LNCAP (cell line): ENCODE measurements at regions not wholly inside any gene's neighbourhood (a gene's known extent, or its start where the extent isn't known, plus 50 kb on each side); places are given as distances from the start of the nearest gene placed in this dataset.

Experiments
- TF ChIP-seq, protein P1 (sequence below): fragments of 450-650 bp; IDR thresholded peaks from 2 replicates; pipeline ENCODE4 v1.5.1; 2017; ENCODE audit warnings: mild to moderate bottlenecking

DNA sequence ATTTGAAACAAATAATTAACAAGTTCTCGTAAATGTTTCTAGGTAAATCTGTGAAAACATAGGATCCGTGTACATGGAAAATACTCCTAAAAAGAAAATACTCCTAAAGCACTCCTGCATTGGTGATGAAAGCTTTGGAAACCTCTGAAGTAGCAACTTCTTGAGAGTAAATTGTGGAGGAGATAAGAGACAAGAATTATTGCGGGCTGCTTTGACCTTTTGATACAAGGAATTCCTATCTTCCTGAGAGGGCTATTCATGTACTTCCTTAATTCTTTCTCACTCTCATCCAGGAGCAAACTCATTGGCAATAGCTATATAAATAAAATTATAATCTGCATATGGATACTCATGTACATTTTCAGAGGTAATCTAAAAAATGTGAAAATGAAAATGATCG, 158.4 kb upstream of the PIK3R1 start:
- TF ChIP-seq, protein P1, sequence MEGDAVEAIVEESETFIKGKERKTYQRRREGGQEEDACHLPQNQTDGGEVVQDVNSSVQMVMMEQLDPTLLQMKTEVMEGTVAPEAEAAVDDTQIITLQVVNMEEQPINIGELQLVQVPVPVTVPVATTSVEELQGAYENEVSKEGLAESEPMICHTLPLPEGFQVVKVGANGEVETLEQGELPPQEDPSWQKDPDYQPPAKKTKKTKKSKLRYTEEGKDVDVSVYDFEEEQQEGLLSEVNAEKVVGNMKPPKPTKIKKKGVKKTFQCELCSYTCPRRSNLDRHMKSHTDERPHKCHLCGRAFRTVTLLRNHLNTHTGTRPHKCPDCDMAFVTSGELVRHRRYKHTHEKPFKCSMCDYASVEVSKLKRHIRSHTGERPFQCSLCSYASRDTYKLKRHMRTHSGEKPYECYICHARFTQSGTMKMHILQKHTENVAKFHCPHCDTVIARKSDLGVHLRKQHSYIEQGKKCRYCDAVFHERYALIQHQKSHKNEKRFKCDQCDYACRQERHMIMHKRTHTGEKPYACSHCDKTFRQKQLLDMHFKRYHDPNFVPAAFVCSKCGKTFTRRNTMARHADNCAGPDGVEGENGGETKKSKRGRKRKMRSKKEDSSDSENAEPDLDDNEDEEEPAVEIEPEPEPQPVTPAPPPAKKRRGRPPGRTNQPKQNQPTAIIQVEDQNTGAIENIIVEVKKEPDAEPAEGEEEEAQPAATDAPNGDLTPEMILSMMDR = no peak

DNA sequence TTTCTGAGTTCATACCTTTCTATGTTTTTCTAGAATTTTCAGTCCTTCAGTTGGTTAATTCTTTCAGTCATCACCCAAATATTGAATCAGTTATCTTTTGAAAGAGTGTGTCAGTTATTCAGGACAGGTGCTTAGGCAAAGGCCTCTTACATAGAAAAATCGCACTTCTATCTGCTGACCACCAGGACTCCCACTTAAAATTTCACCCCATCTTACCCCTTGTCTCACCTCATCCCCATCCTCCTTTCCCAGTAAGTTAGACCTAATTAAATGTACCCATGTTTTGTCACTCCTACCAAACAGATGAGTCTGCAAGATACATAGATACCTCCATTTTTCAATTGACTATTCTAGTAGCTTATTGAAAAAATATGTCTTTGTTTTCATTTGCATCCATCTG, 159.9 kb upstream of the PIK3R1 start:
- TF ChIP-seq, protein P1 = no peak

DNA sequence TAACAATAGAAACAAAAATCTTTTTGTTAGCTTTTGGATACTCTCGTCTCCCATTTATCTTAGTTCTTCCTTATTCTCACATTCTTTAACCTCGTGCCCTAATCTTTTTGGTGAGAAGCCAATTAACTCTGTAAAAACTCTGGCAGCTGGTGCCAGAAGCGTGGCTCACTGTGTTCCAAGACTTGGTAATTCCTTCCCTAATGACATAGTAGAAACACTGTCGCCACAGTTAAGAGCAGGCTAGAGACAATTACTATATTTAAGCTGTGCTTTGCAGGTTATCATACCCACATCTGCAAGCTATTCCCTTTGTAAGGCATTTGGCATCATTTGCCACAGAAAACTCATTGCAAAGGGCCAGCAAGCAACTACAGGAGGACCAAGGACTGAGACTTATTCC, 160.9 kb upstream of the PIK3R1 start:
- TF ChIP-seq, protein P1 = no peak

DNA sequence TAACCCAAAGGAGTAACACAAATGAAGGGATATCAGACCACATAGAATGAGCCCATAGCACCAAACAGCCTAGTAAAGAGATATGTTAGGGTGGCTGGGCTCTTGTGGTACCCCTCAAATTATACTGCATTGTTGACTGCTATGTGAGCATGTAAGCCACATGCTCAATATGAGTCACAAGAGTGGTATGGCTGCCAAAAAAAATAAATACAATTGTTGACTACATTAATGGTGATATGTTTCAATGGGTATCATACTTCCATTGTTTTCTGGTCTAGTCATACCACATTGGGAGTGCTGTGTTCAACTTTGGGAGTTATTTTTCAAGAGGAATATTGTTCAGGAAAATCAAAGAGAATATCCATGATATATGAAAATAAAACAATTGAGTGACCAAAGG, 162.4 kb upstream of the PIK3R1 start:
- TF ChIP-seq, protein P1 = no peak

DNA sequence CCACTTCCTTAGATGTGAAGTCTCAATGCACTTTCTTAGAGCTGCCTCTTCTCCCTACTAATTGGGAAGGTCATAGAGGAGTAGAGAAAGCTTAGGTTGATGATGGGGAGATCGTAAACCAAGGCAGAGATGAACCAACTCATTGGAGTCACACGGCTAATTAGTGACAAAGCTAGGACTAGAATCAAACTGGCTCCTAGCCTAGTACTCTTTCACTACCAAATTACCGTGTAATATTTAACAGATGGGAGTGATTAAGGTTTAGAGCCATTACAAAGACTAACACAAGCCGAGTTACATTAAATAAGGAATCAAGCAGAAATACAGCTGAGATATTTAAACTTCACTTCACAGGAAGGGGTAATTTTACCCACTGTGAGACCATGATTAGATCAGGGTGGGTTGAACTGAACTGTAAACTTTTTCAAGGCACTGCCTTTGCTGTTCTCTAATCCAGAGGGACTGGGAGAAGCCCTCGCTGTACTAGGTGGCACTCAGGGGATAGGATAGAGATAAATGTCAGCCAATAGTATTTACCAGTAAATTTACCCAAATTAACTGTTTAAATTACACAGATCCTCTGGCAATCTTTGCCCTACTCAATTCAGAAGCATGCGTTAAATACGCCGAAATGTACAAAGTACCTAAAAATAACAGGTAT, 166.4 kb upstream of the PIK3R1 start:
- TF ChIP-seq, protein P1 = no peak

DNA sequence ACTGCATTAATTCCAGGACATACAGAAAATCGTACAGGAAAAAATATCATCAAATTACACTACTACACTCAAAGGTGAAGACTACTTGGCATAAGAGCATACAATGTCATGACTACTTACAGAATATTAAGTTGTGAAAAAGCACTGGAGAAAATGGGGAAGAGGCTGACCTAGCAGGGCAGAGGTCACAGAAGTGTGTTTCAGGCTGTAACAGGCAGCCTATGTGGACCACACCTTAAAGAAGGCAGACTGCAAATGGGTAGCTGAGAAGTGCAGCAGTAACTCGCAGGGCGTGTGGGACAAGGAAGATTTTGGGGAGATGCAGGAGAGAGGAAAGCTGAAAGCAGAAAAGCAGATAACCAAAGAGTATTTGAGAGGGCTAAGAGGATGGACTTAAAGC, 167.0 kb upstream of the PIK3R1 start:
- TF ChIP-seq, protein P1 = no peak

DNA sequence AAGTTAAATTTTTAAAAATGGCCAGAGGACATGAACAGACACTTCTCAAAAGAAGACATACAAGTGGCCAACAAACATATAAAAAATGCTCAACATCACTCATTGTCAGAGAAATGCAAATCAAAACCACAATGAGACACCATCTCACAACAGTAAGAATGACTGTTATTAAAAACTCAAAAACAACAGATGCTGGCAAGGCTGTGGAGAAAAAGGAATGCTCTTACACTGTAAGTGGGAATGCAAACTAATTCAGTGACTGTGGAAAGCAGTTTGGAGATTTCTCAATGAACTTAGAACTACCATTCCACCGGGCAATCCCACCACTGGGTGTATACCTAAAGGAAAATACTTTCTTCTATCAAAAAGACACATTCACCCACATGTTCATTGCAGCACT, 168.5 kb upstream of the PIK3R1 start:
- TF ChIP-seq, protein P1 = no peak

DNA sequence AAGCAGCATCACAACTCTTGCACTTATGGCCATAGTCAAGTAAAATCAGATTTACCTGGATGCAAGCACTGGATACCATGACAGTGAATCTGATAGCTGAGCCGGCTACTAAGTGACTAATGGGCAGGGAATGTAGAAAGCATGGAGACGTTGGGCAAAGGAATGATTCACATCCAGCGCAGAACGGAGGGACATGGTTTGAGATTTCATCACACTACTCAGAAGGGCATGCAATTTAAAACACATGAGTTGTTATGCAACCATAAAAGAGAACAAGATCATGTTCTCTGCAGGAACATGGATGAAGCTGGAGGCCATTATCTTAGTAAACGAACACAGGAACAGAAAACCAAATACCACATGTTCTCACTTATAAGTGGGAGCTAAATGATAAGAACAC, 169.1 kb upstream of the PIK3R1 start:
- TF ChIP-seq, protein P1 = no peak
